HG03064 (cell line): ENCODE measurements at regions not wholly inside any gene's neighbourhood (a gene's known extent, or its start where the extent isn't known, plus 50 kb on each side); places are given as distances from the start of the nearest gene placed in this dataset.

Source experiments
- ATAC-seq: cut with Tn5 transposase; IDR thresholded peaks from one replicate; pipeline ENCODE4 v1.9.1; 2021; ENCODE audit warnings: low read depth; ENCODE audit not compliant: unreplicated experiment

DNA sequence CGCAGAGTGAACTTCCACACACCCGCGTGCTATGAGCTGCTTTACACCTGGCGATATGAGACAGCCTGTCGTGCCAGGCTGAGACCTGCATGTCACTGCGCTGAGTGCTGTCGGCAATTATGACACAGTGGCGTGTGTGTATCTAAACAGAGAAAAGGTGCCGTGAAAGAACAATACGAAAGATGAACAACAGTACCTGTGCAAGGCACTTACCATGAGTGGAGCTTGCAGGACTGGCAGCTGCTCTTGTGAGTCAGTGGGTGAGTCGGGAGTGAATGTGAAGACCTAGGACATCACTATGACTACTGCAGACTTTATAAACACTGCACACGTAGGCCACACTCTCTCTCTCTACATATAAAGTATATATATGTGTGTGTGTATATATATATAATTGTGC is 68.5 kb upstream of the DUSP22 start:
- no peak for ATAC-seq

GRCh38 chr6:224350-224749 is 67.9 kb upstream of the DUSP22 start:
- no peak for ATAC-seq

GRCh38 chr6:225121-225721 is 67.1 kb upstream of the DUSP22 start:
- ATAC-seq = no peak

DNA sequence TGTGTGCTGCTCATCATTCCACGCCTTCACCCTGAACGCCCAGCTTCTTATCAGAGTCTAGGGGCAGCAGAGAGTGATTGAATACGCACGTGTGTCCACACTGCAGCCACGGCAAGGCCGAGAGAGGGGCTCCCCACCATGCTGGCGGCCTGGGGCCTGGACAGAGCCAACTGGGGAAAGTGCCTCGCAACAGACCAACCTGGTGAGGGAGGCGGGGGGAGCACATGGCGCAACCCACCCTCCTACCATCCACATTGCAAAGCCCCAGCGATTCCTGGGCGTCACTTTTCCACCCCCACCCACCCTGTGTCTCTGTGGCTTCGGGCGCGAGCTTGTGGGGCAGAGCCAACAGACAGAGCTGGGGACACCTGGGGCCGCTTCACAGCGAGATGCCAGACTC is 66.4 kb upstream of the DUSP22 start:
- no peak for ATAC-seq

GRCh38 chr6:226516-227073 is 65.7 kb upstream of the DUSP22 start:
- ATAC-seq = no peak

DNA sequence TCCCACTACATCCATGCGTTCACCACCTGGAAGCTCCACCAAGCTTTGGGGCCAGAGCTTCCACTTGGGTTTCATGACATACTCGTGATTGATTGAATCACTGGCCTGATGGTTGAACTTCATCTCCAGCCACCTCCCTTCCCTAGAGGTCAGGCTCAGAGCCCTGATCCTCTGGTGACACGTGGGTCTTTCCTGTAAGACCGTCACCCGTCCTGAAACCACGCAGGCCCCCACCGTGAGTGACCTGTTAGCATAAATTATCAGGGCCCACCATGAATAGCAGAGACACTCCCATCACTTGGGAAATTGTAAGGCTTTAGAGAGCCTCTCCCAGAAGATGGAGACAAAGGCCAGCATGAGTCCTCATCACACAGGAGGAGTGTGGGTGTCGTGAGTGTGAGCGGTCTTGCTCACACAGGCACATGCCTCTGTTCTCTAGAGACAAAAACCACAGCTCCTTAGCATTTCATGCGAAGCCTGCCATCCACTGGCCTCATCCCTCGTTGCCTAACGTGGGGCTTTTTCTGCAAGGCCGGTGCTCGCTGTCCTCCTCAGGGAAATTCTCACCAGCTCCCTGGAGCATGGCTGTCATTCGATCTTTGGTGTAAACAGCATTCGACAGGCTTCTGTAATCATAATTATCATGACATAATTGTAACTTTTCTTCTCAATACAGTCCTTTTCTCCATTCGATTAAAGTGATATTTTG is 65.1 kb upstream of the DUSP22 start:
- no peak for ATAC-seq

DNA sequence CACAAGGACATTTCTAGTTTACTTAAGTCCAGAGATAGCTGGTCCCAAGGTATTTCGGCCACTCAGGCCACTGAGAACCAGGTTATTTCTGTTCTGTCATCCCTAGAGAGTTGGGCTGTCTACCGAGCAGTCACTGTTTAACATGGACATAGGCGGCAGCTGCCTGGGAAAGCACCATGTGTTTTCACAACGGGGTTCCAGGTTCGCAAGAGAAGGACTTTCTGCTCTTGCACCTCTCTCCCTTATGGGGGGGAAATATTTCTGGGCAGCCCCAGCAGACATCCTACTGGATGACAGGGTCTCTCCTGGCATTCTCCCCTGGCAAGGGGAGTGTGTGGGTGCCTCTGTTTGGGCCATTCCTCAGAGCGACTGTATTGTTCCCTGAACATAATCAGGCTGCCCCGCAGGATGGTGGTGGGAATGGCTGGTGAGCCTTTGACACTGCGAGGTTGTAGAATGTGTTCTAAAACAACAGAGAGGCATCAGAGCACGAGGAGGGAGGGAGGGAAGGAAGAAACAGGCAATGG is 64.4 kb upstream of the DUSP22 start:
- ATAC-seq = no peak

- peak; percentile 32 for ATAC-seq
These were observed 63.2 kb upstream of the DUSP22 start for GRCh38 chr6:228881-229651.

DNA sequence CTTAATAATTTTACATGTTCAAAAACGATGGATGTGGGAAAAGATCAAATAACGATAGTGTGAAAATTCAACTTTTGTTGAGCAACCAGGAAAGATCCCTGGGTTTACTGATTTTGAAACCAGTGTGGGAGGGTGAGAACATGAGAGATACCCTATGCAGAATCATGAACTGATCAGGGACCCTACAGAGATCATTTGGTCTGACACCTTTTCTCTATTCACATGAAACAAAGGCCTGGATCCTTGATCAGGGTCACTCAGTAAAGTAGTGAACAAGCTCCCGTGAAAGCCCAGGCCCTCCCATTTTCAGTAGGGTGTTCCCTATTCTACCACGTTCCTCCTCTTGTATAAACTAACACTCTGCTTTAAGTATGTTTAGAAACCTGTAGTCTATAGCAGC is 60.5 kb upstream of the DUSP22 start:
- ATAC-seq = no peak

- ATAC-seq = no peak
These were observed 59.2 kb upstream of the DUSP22 start for GRCh38 chr6:232982-233640.

GRCh38 chr6:234706-235372 is 57.4 kb upstream of the DUSP22 start:
- no peak for ATAC-seq

DNA sequence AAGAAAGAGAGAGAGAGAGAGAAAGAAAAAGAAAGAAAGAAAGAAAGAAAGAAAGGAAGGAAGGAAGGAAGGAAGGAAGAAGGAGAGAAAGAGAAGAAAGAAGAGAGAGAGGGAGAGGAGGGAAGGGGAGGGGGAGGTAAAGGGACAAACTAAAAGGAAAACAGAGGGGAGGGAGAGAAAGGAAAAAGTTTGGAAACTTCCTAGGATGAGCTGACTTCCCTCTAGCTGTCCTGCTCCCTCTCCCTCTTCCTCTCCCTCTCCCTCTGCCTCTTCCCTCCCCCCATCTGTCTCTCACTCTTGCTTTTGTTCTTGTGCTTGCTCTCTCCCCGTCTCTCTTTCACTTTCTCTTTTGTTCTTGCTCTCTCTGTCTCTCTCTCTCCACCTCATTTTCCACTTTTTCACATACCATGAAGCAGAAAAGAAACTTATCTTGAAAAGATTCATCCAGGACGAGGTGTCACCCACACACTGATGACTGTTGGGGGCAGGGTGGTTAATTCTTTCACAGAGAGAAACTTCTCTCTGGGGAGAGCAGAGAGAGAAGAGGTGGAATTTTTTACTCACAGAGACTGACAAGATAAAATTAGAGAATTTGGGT is 56.4 kb upstream of the DUSP22 start:
- ATAC-seq = no peak

GRCh38 chr6:236519-236918 is 55.8 kb upstream of the DUSP22 start:
- ATAC-seq = no peak

DNA sequence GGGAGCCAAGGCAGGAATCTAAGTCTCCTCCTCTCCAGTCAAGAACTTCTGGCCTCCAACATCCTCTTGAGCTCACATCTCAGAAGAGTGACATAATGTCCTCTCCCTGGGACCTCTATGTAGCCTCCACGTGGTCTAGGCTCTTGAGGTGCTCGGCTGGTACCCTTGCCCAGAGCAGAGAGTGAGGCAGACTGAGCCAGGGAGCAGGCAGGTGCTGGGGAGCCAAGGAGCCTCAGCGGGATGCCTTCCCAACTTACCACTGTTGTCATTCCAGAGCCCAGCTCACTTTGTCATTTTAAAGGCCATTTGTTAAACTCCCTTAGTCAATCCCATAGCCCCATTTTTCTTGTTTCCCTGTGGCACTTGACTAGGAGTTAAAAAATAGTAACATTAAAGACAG is 52.1 kb upstream of the DUSP22 start:
- ATAC-seq = no peak

- no peak for ATAC-seq
These were observed 50.9 kb upstream of the DUSP22 start for GRCh38 chr6:241336-241865.
